GM13976 (cell line): ENCODE measurements at regions not wholly inside any gene's neighbourhood (a gene's known extent, or its start where the extent isn't known, plus 50 kb on each side); places are given as distances from the start of the nearest gene placed in this dataset.

Source experiments
- DNase-seq: peaks from one replicate; pipeline ENCODE4 v3.0.0; 2012; ENCODE audit warnings: low spot score
- in situ Hi-C: fragments of 300-500 bp; cut with MboI; formaldehyde crosslinking; loops from one replicate; pipeline ENCODE4 v1.12.0; 2022; ENCODE audit warnings: low sequenced_read_pairs, mixed read lengths, inconsistent platforms; ENCODE audit not compliant: unreplicated experiment
- TF ChIP-seq, protein P1 (sequence below): IDR thresholded peaks from 2 replicates; pipeline ENCODE4 v1.5.1; 2012; ENCODE audit warnings: borderline replicate concordance, mild to moderate bottlenecking; ENCODE audit not compliant: insufficient read depth; ENCODE audit errors: extremely low read depth, missing control alignments, control extremely low read depth

- in situ Hi-C loops, result no loop called here
- no peak for DNase-seq
- TF ChIP-seq, protein P1, sequence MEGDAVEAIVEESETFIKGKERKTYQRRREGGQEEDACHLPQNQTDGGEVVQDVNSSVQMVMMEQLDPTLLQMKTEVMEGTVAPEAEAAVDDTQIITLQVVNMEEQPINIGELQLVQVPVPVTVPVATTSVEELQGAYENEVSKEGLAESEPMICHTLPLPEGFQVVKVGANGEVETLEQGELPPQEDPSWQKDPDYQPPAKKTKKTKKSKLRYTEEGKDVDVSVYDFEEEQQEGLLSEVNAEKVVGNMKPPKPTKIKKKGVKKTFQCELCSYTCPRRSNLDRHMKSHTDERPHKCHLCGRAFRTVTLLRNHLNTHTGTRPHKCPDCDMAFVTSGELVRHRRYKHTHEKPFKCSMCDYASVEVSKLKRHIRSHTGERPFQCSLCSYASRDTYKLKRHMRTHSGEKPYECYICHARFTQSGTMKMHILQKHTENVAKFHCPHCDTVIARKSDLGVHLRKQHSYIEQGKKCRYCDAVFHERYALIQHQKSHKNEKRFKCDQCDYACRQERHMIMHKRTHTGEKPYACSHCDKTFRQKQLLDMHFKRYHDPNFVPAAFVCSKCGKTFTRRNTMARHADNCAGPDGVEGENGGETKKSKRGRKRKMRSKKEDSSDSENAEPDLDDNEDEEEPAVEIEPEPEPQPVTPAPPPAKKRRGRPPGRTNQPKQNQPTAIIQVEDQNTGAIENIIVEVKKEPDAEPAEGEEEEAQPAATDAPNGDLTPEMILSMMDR, result no peak
Measured at GRCh38 chr12:30442461-30442860, 253.2 kb downstream of the IPO8 start.

GRCh38 chr12:30440826-30441602, 254.7 kb downstream of the IPO8 start:
- no peak for DNase-seq
- in situ Hi-C loops, result no loop called here
- TF ChIP-seq, protein P1, result no peak

DNA sequence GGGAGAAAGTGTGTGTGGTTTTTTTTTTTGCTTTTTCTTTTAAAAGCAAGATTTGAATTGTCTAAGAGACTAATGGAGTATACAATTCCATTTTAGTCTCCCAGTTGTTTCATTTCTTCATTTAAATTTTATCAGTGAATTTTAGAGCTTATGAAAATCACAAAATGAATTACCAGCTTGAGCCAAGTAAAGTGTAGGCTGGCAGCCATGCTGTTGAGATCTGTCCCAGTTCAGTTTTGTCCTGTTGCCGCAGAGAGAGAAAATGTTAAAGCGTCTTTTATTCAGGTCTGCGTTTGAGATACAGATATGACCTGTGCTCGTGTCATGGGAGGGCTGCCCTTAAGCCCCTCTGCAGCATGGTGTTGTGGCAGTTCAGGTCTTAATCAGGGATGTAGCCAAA, 256.5 kb downstream of the IPO8 start:
- no peak for DNase-seq
- TF ChIP-seq, protein P1, result no peak
- in situ Hi-C loops, result no loop called here

DNA sequence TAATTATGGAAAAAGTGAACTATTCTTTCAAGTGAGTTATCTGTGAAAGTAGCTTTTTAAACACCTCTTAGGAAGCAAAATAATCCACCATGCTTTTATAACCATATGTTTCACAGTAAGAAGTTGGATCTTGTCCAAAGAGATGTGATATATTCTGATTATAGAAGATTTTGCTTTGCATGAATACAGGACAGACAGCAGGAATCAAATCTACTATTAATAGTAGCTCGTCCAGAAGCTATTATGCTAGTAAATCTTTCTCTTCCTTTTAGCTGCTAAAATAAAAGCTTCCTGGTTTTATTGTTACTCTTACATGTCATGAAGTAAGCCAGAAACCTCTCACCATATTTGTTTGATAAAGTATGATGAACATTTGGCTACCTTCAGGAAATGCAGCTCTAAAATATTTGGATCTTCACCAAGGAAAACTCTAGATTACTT, 257.0 kb downstream of the IPO8 start:
- no peak for DNase-seq
- TF ChIP-seq, protein P1, result no peak
- in situ Hi-C loops, result no loop called here

DNA sequence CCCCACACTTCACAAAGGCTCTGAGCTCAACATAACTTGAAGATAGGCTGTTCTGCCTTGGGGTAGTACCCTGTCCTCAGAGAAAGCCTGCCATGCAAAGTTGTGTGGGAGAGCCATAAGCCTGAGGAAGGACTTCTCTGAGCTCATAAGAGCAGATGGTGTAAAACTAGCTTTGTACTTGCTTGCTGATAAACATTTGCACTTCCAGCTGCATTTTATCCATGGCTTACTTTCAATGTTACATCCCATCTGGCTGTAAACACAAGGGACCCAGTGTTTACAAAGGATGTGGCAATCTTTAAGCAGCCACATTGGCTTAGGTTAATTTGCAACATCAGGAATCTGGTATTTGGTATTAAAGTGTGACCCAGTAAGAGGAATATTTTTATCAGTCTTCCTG, 258.1 kb downstream of the IPO8 start:
- TF ChIP-seq, protein P1, result no peak
- in situ Hi-C loops, result no loop called here
- DNase-seq, result no peak

GRCh38 chr12:30437044-30437443, 258.6 kb downstream of the IPO8 start:
- no peak for DNase-seq
- TF ChIP-seq, protein P1, result no peak
- in situ Hi-C loops, result no loop called here
